ENCODE measurements at regions not wholly inside any gene's neighbourhood (a gene's known extent, or its start where the extent isn't known, plus 50 kb on each side); places are given as distances from the start of the nearest gene placed in this dataset.

DNA sequence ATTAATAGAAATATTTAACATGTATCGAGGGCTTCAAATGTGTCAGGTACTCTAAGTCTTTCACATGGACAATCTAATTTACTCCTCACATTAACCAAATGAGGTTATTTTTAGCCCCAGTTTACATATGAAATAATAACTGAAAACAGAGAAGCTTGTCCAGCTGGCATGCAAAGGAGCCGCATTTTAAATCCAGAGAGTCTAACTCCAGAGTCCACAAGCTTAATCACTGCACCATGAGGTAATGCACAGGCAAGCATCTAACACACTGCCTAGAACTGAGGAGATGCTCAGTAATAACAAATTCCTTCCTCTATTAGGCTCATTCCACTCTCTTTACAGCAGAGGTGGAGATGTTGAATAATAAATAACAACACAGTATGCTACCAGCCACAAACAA lies 165.7 kb upstream of the GUCY1A2 start:
- intact Hi-C loops (cut with micrococcal nuclease; ENCODE audit: unreplicated experiment) = no loop called here
- Histone ChIP-seq H3K4me2 (ENCODE audit: low read length) (no peak overlapping the region), H3K9me2 (ENCODE audit: insufficient read depth, low read length) (no peaks in the 10 kb centered on the region), H3K36me3 (ENCODE audit: insufficient read depth, low read length) (no peaks in the 10 kb centered on the region), H3K4me1 (ENCODE audit: insufficient read depth, low read length, poor library complexity, severe bottlenecking) (no peaks in the 10 kb centered on the region), H2AFZ (ENCODE audit: low read length) (no peak overlapping the region), H3K4me3 (ENCODE audit: low read depth, low read length, poor library complexity, severe bottlenecking) (no peak overlapping the region), H3K27ac (ENCODE audit: low read depth, low read length, poor library complexity, severe bottlenecking) (no peak overlapping the region), H3K9me3 (ENCODE audit: low read length) (no peaks in the 10 kb centered on the region), H4K20me1 (ENCODE audit: insufficient read depth, low read length) (no peaks in the 10 kb centered on the region), H3K79me2 (ENCODE audit: insufficient read depth, low read depth, low read length) (no peaks in the 10 kb centered on the region)
- ChIA-PET CTCF (ENCODE audit: unreplicated experiment) (no interaction called here), POLR2A (interaction anchor here (0.7 to 1.5 kb wide), 2 partner anchors 9 to 1583 kb away, joined by 3 read pairs; no protein-coding TSS in a partner anchor)
- TF ChIP-seq, protein P1, sequence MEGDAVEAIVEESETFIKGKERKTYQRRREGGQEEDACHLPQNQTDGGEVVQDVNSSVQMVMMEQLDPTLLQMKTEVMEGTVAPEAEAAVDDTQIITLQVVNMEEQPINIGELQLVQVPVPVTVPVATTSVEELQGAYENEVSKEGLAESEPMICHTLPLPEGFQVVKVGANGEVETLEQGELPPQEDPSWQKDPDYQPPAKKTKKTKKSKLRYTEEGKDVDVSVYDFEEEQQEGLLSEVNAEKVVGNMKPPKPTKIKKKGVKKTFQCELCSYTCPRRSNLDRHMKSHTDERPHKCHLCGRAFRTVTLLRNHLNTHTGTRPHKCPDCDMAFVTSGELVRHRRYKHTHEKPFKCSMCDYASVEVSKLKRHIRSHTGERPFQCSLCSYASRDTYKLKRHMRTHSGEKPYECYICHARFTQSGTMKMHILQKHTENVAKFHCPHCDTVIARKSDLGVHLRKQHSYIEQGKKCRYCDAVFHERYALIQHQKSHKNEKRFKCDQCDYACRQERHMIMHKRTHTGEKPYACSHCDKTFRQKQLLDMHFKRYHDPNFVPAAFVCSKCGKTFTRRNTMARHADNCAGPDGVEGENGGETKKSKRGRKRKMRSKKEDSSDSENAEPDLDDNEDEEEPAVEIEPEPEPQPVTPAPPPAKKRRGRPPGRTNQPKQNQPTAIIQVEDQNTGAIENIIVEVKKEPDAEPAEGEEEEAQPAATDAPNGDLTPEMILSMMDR (conservative IDR thresholded peaks at IDR 0.05; ENCODE audit: low read length) = no peak
- no peak for TF ChIP-seq EZH2phosphoT487 (IDR thresholded peaks at IDR 0.05; ENCODE audit: borderline replicate concordance, low read depth, low read length)
- no peak for DNase-seq (ENCODE audit: low spot score)
- no TSS peak for BruUV-seq (replicated peaks)

DNA sequence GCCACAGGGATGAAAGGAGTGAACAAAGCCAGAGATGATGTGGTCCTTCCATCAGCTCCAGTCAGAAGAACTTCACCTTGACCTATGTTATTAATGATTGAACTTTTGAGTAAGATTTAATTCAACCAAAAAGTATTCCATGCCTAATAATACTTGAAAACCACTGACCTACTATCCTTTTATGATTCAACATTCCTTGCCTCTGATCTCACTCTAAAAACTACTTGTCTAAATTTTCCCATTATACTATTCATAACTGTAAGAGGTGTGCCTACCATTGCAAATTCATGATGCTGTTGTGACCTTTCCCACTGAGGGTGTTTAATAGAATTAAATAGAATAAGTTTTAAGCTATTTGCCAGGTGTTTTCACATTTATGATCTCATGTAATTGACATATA lies 164.7 kb upstream of the GUCY1A2 start:
- no peaks in the 10 kb centered on the region for H4K20me1 ChIP-seq (ENCODE audit: insufficient read depth, low read length)
- intact Hi-C loops (cut with micrococcal nuclease; ENCODE audit: unreplicated experiment) = no loop called here
- H3K4me3 ChIP-seq (ENCODE audit: low read depth, low read length, poor library complexity, severe bottlenecking) = no peak overlapping the region
- H3K4me2 ChIP-seq (ENCODE audit: low read length) = no peak overlapping the region
- CTCF ChIA-PET (ENCODE audit: unreplicated experiment) = no interaction called here
- no TSS peak for BruUV-seq (replicated peaks)
- no peaks in the 10 kb centered on the region for H3K9me2 ChIP-seq (ENCODE audit: insufficient read depth, low read length)
- H3K79me2 ChIP-seq (ENCODE audit: insufficient read depth, low read depth, low read length) = no peaks in the 10 kb centered on the region
- TF ChIP-seq EZH2phosphoT487 (IDR thresholded peaks at IDR 0.05; ENCODE audit: borderline replicate concordance, low read depth, low read length) = no peak
- TF ChIP-seq, protein P1 (conservative IDR thresholded peaks at IDR 0.05; ENCODE audit: low read length) = no peak
- no peak for DNase-seq (ENCODE audit: low spot score)
- POLR2A ChIA-PET = interaction anchor here (0.6 kb wide), 1 partner anchor 1041 kb away, joined by 3 read pairs; no protein-coding TSS in a partner anchor
- H3K27ac ChIP-seq (ENCODE audit: low read depth, low read length, poor library complexity, severe bottlenecking) = no peak overlapping the region
- no peaks in the 10 kb centered on the region for H3K36me3 ChIP-seq (ENCODE audit: insufficient read depth, low read length)
- no peaks in the 10 kb centered on the region for H3K4me1 ChIP-seq (ENCODE audit: insufficient read depth, low read length, poor library complexity, severe bottlenecking)
- no peak overlapping the region for H2AFZ ChIP-seq (ENCODE audit: low read length)
- H3K9me3 ChIP-seq (ENCODE audit: low read length) = no peaks in the 10 kb centered on the region

DNA sequence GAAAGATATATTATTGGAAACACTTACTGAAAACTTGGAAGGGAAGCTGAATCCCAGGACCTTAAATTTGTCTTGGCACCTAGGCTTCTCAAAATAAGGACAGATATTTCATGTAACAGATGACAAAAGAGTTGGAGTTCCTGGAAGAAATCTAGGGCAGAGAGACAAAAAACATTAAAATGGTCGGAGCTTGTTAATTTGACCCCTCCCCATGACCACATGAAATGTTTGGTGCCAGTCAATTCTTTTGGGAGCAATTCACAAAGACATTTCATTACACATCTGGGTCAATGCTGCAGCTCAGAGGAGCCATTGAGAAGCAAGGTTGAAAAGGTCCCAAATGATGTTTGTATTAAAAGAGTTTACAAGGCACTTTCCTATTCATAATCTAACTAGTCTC lies 162.0 kb upstream of the GUCY1A2 start:
- Histone ChIP-seq H4K20me1 (ENCODE audit: insufficient read depth, low read length) (no peaks in the 10 kb centered on the region), H3K4me3 (ENCODE audit: low read depth, low read length, poor library complexity, severe bottlenecking) (no peak overlapping the region), H3K4me1 (ENCODE audit: insufficient read depth, low read length, poor library complexity, severe bottlenecking) (no peaks in the 10 kb centered on the region), H3K36me3 (ENCODE audit: insufficient read depth, low read length) (no peaks in the 10 kb centered on the region), H2AFZ (ENCODE audit: low read length) (no peak overlapping the region), H3K9me2 (ENCODE audit: insufficient read depth, low read length) (no peaks in the 10 kb centered on the region), H3K27ac (ENCODE audit: low read depth, low read length, poor library complexity, severe bottlenecking) (no peak overlapping the region), H3K79me2 (ENCODE audit: insufficient read depth, low read depth, low read length) (no peaks in the 10 kb centered on the region), H3K9me3 (ENCODE audit: low read length) (no peaks in the 10 kb centered on the region), H3K4me2 (ENCODE audit: low read length) (no peak overlapping the region)
- CTCF ChIA-PET (ENCODE audit: unreplicated experiment) = no interaction called here
- no peak for DNase-seq (ENCODE audit: low spot score)
- intact Hi-C loops (cut with micrococcal nuclease; ENCODE audit: unreplicated experiment) = no loop called here
- POLR2A ChIA-PET = interaction anchor here (1.0 kb wide), 1 partner anchor 22 kb away, joined by 3 read pairs; no protein-coding TSS in a partner anchor
- TF ChIP-seq EZH2phosphoT487 (IDR thresholded peaks at IDR 0.05; ENCODE audit: borderline replicate concordance, low read depth, low read length) = no peak
- TF ChIP-seq, protein P1 (conservative IDR thresholded peaks at IDR 0.05; ENCODE audit: low read length) = no peak
- no TSS peak for BruUV-seq (replicated peaks)
